Lung (tissue), 11 donors: ENCODE measurements at regions not wholly inside any gene's neighbourhood (a gene's known extent, or its start where the extent isn't known, plus 50 kb on each side); places are given as distances from the start of the nearest gene placed in this dataset.

Experiments
- ATAC-seq: fragments of 200-7000 bp; cut with Tn5 transposase; one replicate; pipeline ENCODE4 v1.9.1; 2020; ENCODE audit warnings: moderate number of reproducible peaks; ENCODE audit not compliant: insufficient read depth, low FRiP score
- DNase-seq, 3 donors: peaks; one replicate each; pipeline ENCODE4 v3.0.0-alpha.2; 2013 to 2017
- H3K27ac ChIP-seq, 2 donors: one replicate each; pipeline ENCODE4 v1.5.1; 2013; ENCODE audit warnings: mild to moderate bottlenecking in 2 of 2, moderate library complexity in 2 of 2, control low read depth in 1 of 2, inconsistent platforms in 1 of 2, low read depth in 1 of 2, low read length in 1 of 2
- H3K27me3 ChIP-seq, 3 donors: one replicate each; pipeline ENCODE4 v1.5.1; 2013; ENCODE audit warnings: low read length in 2 of 3; ENCODE audit not compliant: control insufficient read depth in 3 of 3, insufficient read depth in 3 of 3
- H3K36me3 ChIP-seq, 4 donors: one replicate each; pipeline ENCODE4 v1.5.1; 2013; ENCODE audit warnings: low read length in 4 of 4, mild to moderate bottlenecking in 1 of 4, moderate library complexity in 1 of 4; ENCODE audit not compliant: control insufficient read depth in 4 of 4, insufficient read depth in 4 of 4
- H3K4me1 ChIP-seq, 5 donors: one replicate each; pipeline ENCODE4 v1.5.1; 2013; ENCODE audit warnings: low read length in 5 of 5, mild to moderate bottlenecking in 2 of 5, moderate library complexity in 1 of 5; ENCODE audit not compliant: control insufficient read depth in 5 of 5, insufficient read depth in 5 of 5
- H3K4me3 ChIP-seq: one replicate; pipeline ENCODE4 v1.5.1; 2013; ENCODE audit warnings: mild to moderate bottlenecking, control low read depth, moderate library complexity
- H3K9ac ChIP-seq, 2 donors: one replicate each; pipeline ENCODE4 v1.5.1; 2013; ENCODE audit warnings: low read length in 2 of 2, control low read depth in 1 of 2; ENCODE audit not compliant: insufficient read depth in 1 of 2
- H3K9me3 ChIP-seq, 4 donors: one replicate each; pipeline ENCODE4 v1.5.1; 2013; ENCODE audit warnings: low read length in 3 of 4, mild to moderate bottlenecking in 1 of 4, moderate library complexity in 1 of 4; ENCODE audit not compliant: control insufficient read depth in 4 of 4, insufficient read depth in 3 of 4
- CTCF ChIP-seq: IDR thresholded peaks from 2 replicates; pipeline ENCODE4 v1.5.1; 2012; ENCODE audit warnings: mild to moderate bottlenecking; ENCODE audit errors: control extremely low read depth, extremely low read depth
- WGBS, 2 donors: extraction: QIAGEN DNeasy Blood & Tissue Kit; methylation state at CpG; one replicate each; pipeline ENCODE4 v1.1.7; 2013; 5-methylcytosine and 5-hydroxymethylcytosine counted together
- donor health status: control.
- donor health status: control.
- donor health status: Bipolar disorder and iron deficiency.
- donor health status: healthy.
- donor health status: DM: yes; HTN: yes; CAD: no.

GRCh38 chr1:95364546-95364945 is 130.5 kb downstream of the RWDD3 start:
- Histone ChIP-seq H3K36me3 (no peaks in the 10 kb centered on the region), H3K27ac (no peak overlapping the region), H3K9ac (no peak overlapping the region), H3K4me3 (no peak overlapping the region), H3K9me3 (peaks cover 0 to 3% (median 0%) of the 10 kb centered on the region in 4 donors), H3K27me3 (no peaks in the 10 kb centered on the region), H3K4me1 (no peaks in the 10 kb centered on the region)
- 72 to 79% methylated on average over 1 of the region's 1 CpG for WGBS, 2 donors
- ATAC-seq (no peak), DNase-seq (no peak)
- no peak for TF ChIP-seq CTCF

GRCh38 chr1:95366498-95366897 is 132.5 kb downstream of the RWDD3 start:
- ATAC-seq (no peak), DNase-seq (no peak)
- Histone ChIP-seq H3K9ac (no peak overlapping the region), H3K27me3 (no peaks in the 10 kb centered on the region), H3K9me3 (peaks cover 0 to 3% (median 0%) of the 10 kb centered on the region in 4 donors), H3K36me3 (no peaks in the 10 kb centered on the region), H3K4me3 (no peak overlapping the region), H3K4me1 (peaks cover 0 to 8% (median 0%) of the 10 kb centered on the region in 5 donors), H3K27ac (no peak overlapping the region)
- WGBS, 2 donors, result 82 to 92% methylated on average over 3 of the region's 3 CpGs
- no peak for TF ChIP-seq CTCF

GRCh38 chr1:95368178-95368577 is 134.2 kb downstream of the RWDD3 start:
- Histone ChIP-seq H3K27ac (no peak overlapping the region), H3K36me3 (no peaks in the 10 kb centered on the region), H3K4me3 (no peak overlapping the region), H3K9ac (no peak overlapping the region), H3K9me3 (no peaks in the 10 kb centered on the region), H3K27me3 (no peaks in the 10 kb centered on the region), H3K4me1 (peaks cover 0 to 13% (median 0%) of the 10 kb centered on the region in 5 donors)
- WGBS, 2 donors, result 79 to 89% methylated on average over 4 of the region's 4 CpGs
- no peak for TF ChIP-seq CTCF
- no peak for ATAC-seq
- DNase-seq, result no peak

- Histone ChIP-seq H3K36me3 (no peaks in the 10 kb centered on the region), H3K27ac (no peak overlapping the region), H3K4me1 (peaks cover 0 to 13% (median 0%) of the 10 kb centered on the region in 5 donors), H3K4me3 (no peak overlapping the region), H3K9ac (no peak overlapping the region), H3K9me3 (no peaks in the 10 kb centered on the region), H3K27me3 (no peaks in the 10 kb centered on the region)
- WGBS, 2 donors, result 60 to 73% methylated on average over 7 of the region's 7 CpGs
- ATAC-seq (no peak), DNase-seq (peak in 2 of 3 donors; percentile 5 to 22)
- TF ChIP-seq CTCF, result no peak
These were observed 136.1 kb downstream of the RWDD3 start for GRCh38 chr1:95369985-95370690.
